Heart right ventricle (tissue), 16 donors: ENCODE measurements at regions not wholly inside any gene's neighbourhood (a gene's known extent, or its start where the extent isn't known, plus 50 kb on each side); places are given as distances from the start of the nearest gene placed in this dataset.

ENCODE experiments used
- ATAC-seq, 8 donors: fragments of 200-7000 bp; cut with Tn5 transposase; one replicate each; pipeline ENCODE4 v1.9.1; 2020; ENCODE audit warnings: mild to moderate bottlenecking in 8 of 8, moderate library complexity in 8 of 8, moderate number of reproducible peaks in 1 of 8
- DNase-seq, 2 donors: peaks; one replicate each; pipeline ENCODE4 v3.0.0-alpha.2; 2020
- H3K27ac ChIP-seq, 10 donors: fragments of 200-600 bp; sonication (generic) in 2 of 10; one replicate each; pipeline versions ENCODE4 v1.5.0 to v1.8.0; 2020 to 2022; ENCODE audit warnings: mild to moderate bottlenecking in 3 of 10
- H3K27me3 ChIP-seq, 7 donors: fragments of 200-600 bp; one replicate each; pipeline ENCODE4 v1.8.0; 2021 to 2022; ENCODE audit warnings: mild to moderate bottlenecking in 2 of 7
- H3K36me3 ChIP-seq, 9 donors: fragments of 200-600 bp; sonication (generic) in 1 of 9; one replicate each; pipeline versions ENCODE4 v1.5.0 to v1.8.0; 2020 to 2022; ENCODE audit warnings: mild to moderate bottlenecking in 2 of 9
- H3K4me1 ChIP-seq, 9 donors: fragments of 200-600 bp; sonication (generic) in 1 of 9; one replicate each; pipeline versions ENCODE4 v1.5.0 to v1.8.0; 2020 to 2022; ENCODE audit warnings: mild to moderate bottlenecking in 4 of 9
- H3K4me3 ChIP-seq, 10 donors: fragments of 200-600 bp; sonication (generic) in 2 of 10; one replicate each; pipeline versions ENCODE4 v1.5.0 to v1.8.0; 2020 to 2022; ENCODE audit warnings: mild to moderate bottlenecking in 7 of 10, moderate library complexity in 2 of 10
- H3K9me3 ChIP-seq, 11 donors: fragments of 200-600 bp in 10 of 11; sonication (generic) in 2 of 11; one replicate each; pipeline versions ENCODE4 v1.5.0 to v1.8.0; 2013 to 2022; ENCODE audit warnings: mild to moderate bottlenecking in 2 of 11, control low read depth in 1 of 11, moderate library complexity in 1 of 11
- WGBS, 2 donors: extraction: QIAGEN DNeasy Blood & Tissue Kit; methylation state at CpG; one replicate each; pipeline ENCODE4 v1.1.7; 2013; ENCODE audit warnings: inconsistent platforms in 1 of 2; 5-methylcytosine and 5-hydroxymethylcytosine counted together
- intact Hi-C, 10 donors: fragments of 100-400 bp; cut with DNase I; formaldehyde crosslinking; loops; one replicate each; pipeline versions ENCODE4 v1.11.1 to v1.14.2; 2022
- TF ChIP-seq, protein P1 (sequence below), 9 donors: fragments of 200-600 bp; sonication (generic) in 2 of 9; IDR thresholded peaks; one replicate each; pipeline versions ENCODE4 v1.5.0 to v1.8.0; 2021 to 2022; ENCODE audit warnings: antibody characterized with exemption in 9 of 9, mild to moderate bottlenecking in 5 of 9, moderate library complexity in 1 of 9
- donor health status: Arrhythmogenic right ventricular cardiomyopathy.
- donor health status: ischemic (EF 13 %, LVEDD 7.1; RV severe dilation, severe dysfunction).
- donor health status: healthy with polysubstance abuse.
- donor health status: DM: no; HTN: yes; CAD: no.
- donor health status: DM: no; HTN: no; CAD: no.
- donor health status: ischemic (EF 25% LVEDD 6.9; RV normal size, moderate dysfunction).
- donor health status: ischemic (EF 25% LVEDD 5.7; RV mildly dilated, moderate dysfunction).
- donor health status: healthy.
- donor health status: DM: yes; HTN: yes; CAD: no.
- donor health status: Ischemic cardiomyopathy.
- donor health status: ischemic (EF 35%, LVEDD 5.7; RV mildly dilated, moderate dysfunction).
- donor health status: nonischemic (EF 11% LVEDD 7.7; RV severe dilation, severe dysfunction).
- donor health status: DM: yes; HTN: yes; CAD: no.
- donor health status: PGD.
- donor health status: ischemic (EF 29% LVEDD 5.4; RV normal size, mild dysfunction).
- donor health status: nonischemic (EF 23%, LVEDD 6.1; RV moderate dilation, normal function).

DNA sequence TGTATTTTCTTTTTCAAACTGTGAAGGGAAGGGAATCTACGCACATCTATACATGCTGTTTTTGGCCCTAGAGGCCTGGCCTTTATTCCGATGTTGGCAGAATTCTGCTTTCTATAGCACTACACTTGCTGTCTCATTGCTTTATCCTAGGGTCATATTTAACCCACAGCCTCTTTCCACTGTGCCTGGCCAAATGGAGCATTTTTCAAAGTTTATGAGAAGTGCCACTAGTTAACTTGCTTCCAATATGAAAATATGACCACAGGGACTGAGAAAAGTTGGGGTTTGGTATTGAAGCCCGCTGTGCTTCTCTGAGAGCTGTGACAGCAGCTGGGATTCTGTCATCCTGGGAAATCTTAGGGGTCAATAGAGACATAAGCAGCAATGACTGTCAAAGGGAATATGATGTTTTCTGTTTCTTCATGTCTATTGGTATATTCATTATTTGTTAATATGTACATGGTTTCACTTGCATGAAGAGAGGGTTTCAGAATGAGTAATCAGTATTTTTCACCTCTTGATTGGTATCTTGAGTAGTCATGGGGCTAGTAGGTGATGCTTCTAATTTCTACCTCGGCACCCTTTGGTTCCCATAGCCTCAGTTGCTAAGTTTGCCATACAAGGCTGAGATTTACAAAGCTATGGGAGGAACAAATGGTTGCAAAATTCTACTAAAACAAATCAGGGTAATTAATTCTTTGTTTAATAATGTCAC, 275.8 kb upstream of the RBMS3 start:
- Histone ChIP-seq H3K27ac (no peak overlapping the region), H3K9me3 (no peaks in the 10 kb centered on the region), H3K4me1 (no peaks in the 10 kb centered on the region), H3K4me3 (no peak overlapping the region), H3K27me3 (no peaks in the 10 kb centered on the region), H3K36me3 (no peaks in the 10 kb centered on the region)
- intact Hi-C loops, result no loop called here
- ATAC-seq (no peak), DNase-seq (no peak)
- 95 to 97% methylated on average over 4 of the region's 4 CpGs for WGBS, 2 donors
- TF ChIP-seq, protein P1, sequence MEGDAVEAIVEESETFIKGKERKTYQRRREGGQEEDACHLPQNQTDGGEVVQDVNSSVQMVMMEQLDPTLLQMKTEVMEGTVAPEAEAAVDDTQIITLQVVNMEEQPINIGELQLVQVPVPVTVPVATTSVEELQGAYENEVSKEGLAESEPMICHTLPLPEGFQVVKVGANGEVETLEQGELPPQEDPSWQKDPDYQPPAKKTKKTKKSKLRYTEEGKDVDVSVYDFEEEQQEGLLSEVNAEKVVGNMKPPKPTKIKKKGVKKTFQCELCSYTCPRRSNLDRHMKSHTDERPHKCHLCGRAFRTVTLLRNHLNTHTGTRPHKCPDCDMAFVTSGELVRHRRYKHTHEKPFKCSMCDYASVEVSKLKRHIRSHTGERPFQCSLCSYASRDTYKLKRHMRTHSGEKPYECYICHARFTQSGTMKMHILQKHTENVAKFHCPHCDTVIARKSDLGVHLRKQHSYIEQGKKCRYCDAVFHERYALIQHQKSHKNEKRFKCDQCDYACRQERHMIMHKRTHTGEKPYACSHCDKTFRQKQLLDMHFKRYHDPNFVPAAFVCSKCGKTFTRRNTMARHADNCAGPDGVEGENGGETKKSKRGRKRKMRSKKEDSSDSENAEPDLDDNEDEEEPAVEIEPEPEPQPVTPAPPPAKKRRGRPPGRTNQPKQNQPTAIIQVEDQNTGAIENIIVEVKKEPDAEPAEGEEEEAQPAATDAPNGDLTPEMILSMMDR (IDR thresholded peaks at IDR 0.05), result no peak

DNA sequence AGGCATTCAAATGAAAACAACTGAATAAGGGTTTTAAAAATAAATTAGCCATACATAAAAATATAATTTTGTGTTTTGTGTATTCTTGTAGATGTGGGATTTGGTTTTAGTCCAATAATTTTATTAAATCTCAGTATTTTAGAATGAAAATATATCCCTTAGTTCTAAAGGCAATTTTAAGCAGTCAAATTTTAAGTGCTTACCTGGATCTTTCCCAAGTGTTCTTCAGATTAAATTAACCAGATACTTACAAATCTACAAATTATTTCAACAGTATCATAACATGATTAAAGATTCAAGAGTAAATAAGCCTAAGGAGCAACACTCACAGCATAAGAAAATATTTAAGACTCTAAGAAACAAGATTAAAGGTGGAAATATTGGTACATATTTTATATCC, 275.0 kb upstream of the RBMS3 start:
- intact Hi-C loops, result no loop called here
- H3K27ac ChIP-seq, result no peak overlapping the region

DNA sequence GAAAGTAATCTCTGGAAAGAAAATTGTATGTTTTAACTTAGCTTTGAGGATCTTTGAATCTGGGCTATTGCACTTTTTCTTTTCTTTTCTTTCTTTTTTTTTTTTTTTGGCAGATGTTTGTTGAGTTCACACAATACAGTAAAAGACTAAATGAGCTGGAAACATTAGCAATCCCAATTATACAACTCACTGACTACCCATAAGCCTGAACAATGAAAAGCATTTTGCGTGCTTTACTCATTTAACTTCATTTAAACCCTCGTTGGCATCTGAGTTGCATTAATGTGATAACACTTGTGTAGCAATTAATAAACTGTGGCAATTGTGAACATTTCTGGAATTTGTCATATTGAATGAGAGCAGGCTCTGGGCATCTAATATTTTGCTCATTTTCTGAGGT, 269.4 kb upstream of the RBMS3 start:
- H3K4me3 ChIP-seq, result no peak overlapping the region
- H3K9me3 ChIP-seq, result no peaks in the 10 kb centered on the region
- DNase-seq (no peak), ATAC-seq (no peak)
- no peaks in the 10 kb centered on the region for H3K27me3 ChIP-seq
- intact Hi-C loops, result no loop called here
- H3K36me3 ChIP-seq, result no peaks in the 10 kb centered on the region
- no peak overlapping the region for H3K27ac ChIP-seq
- 91 to 94% methylated on average over 2 of the region's 2 CpGs for WGBS, 2 donors
- H3K4me1 ChIP-seq, result no peaks in the 10 kb centered on the region
- TF ChIP-seq, protein P1 (IDR thresholded peaks at IDR 0.05), result no peak

More for the DNA sequence above, 275.0 kb upstream of the RBMS3 start:
- H3K4me3 ChIP-seq, result no peak overlapping the region
- TF ChIP-seq, protein P1 (IDR thresholded peaks at IDR 0.05), result no peak
- ATAC-seq, result no peak
- H3K4me1 ChIP-seq, result no peaks in the 10 kb centered on the region
- H3K36me3 ChIP-seq, result no peaks in the 10 kb centered on the region
- H3K9me3 ChIP-seq, result no peaks in the 10 kb centered on the region
- no peak for DNase-seq
- H3K27me3 ChIP-seq, result no peaks in the 10 kb centered on the region

DNA sequence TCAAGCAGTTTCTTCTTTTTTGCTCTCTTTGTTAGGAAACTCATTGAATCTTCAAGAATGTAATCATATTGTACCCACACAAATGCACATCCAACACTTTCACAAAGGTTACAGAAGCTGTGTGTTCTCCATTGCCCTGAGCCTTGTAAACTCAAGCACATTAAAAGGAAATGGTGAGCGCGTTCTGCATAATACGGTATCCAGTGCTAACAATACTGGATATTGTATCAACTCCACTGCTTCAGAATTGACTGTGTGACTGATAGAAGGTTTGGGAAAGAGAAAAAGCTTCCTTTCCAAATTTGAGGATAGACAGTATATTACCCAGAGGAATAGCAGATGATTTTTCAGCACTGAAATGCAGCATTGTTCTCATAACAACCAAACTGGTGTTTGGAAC, 268.9 kb upstream of the RBMS3 start:
- DNase-seq (no peak), ATAC-seq (no peak)
- intact Hi-C loops, result no loop called here
- TF ChIP-seq, protein P1 (IDR thresholded peaks at IDR 0.05), result no peak
- H3K36me3 ChIP-seq, result no peaks in the 10 kb centered on the region
- no peaks in the 10 kb centered on the region for H3K4me1 ChIP-seq
- no peak overlapping the region for H3K27ac ChIP-seq
- no peaks in the 10 kb centered on the region for H3K27me3 ChIP-seq
- 91 to 95% methylated on average over 3 of the region's 3 CpGs for WGBS, 2 donors
- H3K4me3 ChIP-seq, result no peak overlapping the region
- H3K9me3 ChIP-seq, result no peaks in the 10 kb centered on the region
